ENCODE measurements at regions not wholly inside any gene's neighbourhood (a gene's known extent, or its start where the extent isn't known, plus 50 kb on each side); places are given as distances from the start of the nearest gene placed in this dataset.

DNA sequence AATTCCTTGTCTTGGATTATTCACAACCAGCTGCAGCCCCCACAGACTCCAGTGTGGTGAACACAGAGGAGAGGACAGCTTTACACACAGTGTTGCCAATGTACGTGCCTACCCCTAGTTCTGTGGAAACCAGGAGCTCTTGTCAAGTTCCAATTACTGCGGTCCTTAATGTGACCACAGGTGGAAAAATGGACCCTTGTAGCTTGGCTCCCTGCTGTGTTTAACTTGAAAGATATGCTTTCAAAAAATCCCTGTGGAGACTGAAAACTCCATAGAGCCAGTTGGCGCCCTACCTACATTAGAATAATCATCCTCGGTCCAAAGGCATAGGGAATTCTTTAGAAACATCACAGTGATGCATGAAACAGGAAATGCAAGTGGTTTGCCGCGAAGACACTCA is 118.3 kb upstream of the SLC22A23 start:
- ChIA-PET POLR2A (no interaction called here), CTCF (no interaction called here)
- Histone ChIP-seq H3K4me3 (ENCODE audit: low read depth in 2 of 2, low read length in 1 of 2) (no peak overlapping the region), H3K27ac (ENCODE audit: low read depth in 2 of 2, low read length in 1 of 2) (no peak overlapping the region), H3K27me3 (ENCODE audit: insufficient read depth) (peaks cover 35% of the 10 kb centered on the region), H3K9ac (no peak overlapping the region), H3K4me2 (no peak overlapping the region), H3K79me2 (ENCODE audit: insufficient read depth) (no peaks in the 10 kb centered on the region), H3K9me2 (no peaks in the 10 kb centered on the region), H3K36me3 (replicated peaks in 1 of 2; ENCODE audit: control insufficient read depth in 1 of 2, insufficient read depth in 2 of 2, low read length in 1 of 2) (no peaks in the 10 kb centered on the region), H4K20me1 (ENCODE audit: insufficient read depth) (no peaks in the 10 kb centered on the region), H3K4me1 (ENCODE audit: control insufficient read depth in 1 of 2, insufficient read depth in 2 of 2, low read depth in 1 of 2, low read length in 1 of 2) (peaks cover 0 to 3% of the 10 kb centered on the region in 2 experiments; a peak in 1 of 4 replicates), H3K9me3 (no peaks in the 10 kb centered on the region), H2AFZ (ENCODE audit: low read depth) (no peak overlapping the region), H3F3A (replicated peaks; ENCODE audit: insufficient read depth) (no peaks in the 10 kb centered on the region)
- no peak for TF ChIP-seq TCF12 (IDR thresholded peaks at IDR 0.05)
- no peak for TF ChIP-seq GABPA (IDR thresholded peaks at IDR 0.05; ENCODE audit: low read depth)
- TF ChIP-seq RFX5 (IDR thresholded peaks at IDR 0.05; ENCODE audit: low read length): no peak
- TF ChIP-seq, protein P1, sequence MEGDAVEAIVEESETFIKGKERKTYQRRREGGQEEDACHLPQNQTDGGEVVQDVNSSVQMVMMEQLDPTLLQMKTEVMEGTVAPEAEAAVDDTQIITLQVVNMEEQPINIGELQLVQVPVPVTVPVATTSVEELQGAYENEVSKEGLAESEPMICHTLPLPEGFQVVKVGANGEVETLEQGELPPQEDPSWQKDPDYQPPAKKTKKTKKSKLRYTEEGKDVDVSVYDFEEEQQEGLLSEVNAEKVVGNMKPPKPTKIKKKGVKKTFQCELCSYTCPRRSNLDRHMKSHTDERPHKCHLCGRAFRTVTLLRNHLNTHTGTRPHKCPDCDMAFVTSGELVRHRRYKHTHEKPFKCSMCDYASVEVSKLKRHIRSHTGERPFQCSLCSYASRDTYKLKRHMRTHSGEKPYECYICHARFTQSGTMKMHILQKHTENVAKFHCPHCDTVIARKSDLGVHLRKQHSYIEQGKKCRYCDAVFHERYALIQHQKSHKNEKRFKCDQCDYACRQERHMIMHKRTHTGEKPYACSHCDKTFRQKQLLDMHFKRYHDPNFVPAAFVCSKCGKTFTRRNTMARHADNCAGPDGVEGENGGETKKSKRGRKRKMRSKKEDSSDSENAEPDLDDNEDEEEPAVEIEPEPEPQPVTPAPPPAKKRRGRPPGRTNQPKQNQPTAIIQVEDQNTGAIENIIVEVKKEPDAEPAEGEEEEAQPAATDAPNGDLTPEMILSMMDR (IDR thresholded peaks at IDR 0.05): no peak
- TF ChIP-seq GATA2 (CRISPR knock-in tag; IDR thresholded peaks at IDR 0.05): no peak
- TF ChIP-seq RCOR1 (IDR thresholded peaks at IDR 0.05; ENCODE audit: low read length): no peak
- TF ChIP-seq RAD21 (IDR thresholded peaks at IDR 0.05; ENCODE audit: low read length): no peak
- TF ChIP-seq, protein P2, sequence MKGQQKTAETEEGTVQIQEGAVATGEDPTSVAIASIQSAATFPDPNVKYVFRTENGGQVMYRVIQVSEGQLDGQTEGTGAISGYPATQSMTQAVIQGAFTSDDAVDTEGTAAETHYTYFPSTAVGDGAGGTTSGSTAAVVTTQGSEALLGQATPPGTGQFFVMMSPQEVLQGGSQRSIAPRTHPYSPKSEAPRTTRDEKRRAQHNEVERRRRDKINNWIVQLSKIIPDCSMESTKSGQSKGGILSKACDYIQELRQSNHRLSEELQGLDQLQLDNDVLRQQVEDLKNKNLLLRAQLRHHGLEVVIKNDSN (IDR thresholded peaks at IDR 0.05; ENCODE audit: borderline replicate concordance, low read depth): no peak
- TF ChIP-seq, protein P3, sequence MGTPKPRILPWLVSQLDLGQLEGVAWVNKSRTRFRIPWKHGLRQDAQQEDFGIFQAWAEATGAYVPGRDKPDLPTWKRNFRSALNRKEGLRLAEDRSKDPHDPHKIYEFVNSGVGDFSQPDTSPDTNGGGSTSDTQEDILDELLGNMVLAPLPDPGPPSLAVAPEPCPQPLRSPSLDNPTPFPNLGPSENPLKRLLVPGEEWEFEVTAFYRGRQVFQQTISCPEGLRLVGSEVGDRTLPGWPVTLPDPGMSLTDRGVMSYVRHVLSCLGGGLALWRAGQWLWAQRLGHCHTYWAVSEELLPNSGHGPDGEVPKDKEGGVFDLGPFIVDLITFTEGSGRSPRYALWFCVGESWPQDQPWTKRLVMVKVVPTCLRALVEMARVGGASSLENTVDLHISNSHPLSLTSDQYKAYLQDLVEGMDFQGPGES (IDR thresholded peaks at IDR 0.05; ENCODE audit: low read depth, low read length): no peak
- TF ChIP-seq NRF1 (IDR thresholded peaks at IDR 0.05; ENCODE audit: low read depth, low read length): no peak
- WGBS (ENCODE audit: low lambda C conversion rate): 52% methylated on average over 6 of the region's 6 CpGs
- no peak for DNase-seq

DNA sequence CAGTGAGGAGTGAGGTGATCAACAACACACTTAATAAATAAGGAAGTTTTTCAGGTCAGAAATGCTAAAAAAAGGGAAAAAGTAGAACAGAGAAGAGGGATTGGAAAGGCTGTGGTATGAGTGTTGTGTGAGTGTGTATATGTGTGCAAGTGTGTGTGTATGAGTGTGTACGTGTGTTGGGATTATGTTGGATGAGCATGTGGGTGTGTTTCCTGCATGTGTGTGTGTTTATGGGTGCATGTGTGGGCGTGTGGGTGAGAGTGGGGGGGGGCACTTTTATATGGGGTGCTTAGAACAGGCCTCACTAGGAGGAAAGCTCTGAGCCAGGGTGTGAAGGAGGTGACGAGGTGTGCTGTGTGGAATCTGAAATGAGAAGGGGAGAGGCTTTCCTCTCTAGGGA is 116.8 kb upstream of the SLC22A23 start:
- DNase-seq: no peak
- no peak overlapping the region for H3K4me3 ChIP-seq (ENCODE audit: low read depth in 2 of 2, low read length in 1 of 2)
- H3K9ac ChIP-seq: no peak overlapping the region
- H3K27me3 ChIP-seq (ENCODE audit: insufficient read depth): peaks cover 39% of the 10 kb centered on the region
- H3K36me3 ChIP-seq (replicated peaks in 1 of 2; ENCODE audit: control insufficient read depth in 1 of 2, insufficient read depth in 2 of 2, low read length in 1 of 2): no peaks in the 10 kb centered on the region
- peaks cover 0 to 7% of the 10 kb centered on the region in 2 experiments; a peak in 1 of 4 replicates for H3K4me1 ChIP-seq (ENCODE audit: control insufficient read depth in 1 of 2, insufficient read depth in 2 of 2, low read depth in 1 of 2, low read length in 1 of 2)
- ChIA-PET CTCF (no interaction called here), POLR2A (no interaction called here)
- H4K20me1 ChIP-seq (ENCODE audit: insufficient read depth): no peaks in the 10 kb centered on the region
- H3K9me3 ChIP-seq: no peaks in the 10 kb centered on the region
- no peaks in the 10 kb centered on the region for H3F3A ChIP-seq (replicated peaks; ENCODE audit: insufficient read depth)
- WGBS (ENCODE audit: low lambda C conversion rate): 30% methylated on average over 3 of the region's 3 CpGs
- H3K79me2 ChIP-seq (ENCODE audit: insufficient read depth): no peaks in the 10 kb centered on the region
- H3K27ac ChIP-seq (ENCODE audit: low read depth in 2 of 2, low read length in 1 of 2): no peak overlapping the region
- TF ChIP-seq, protein P4, sequence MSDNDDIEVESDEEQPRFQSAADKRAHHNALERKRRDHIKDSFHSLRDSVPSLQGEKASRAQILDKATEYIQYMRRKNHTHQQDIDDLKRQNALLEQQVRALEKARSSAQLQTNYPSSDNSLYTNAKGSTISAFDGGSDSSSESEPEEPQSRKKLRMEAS (IDR thresholded peaks at IDR 0.05; ENCODE audit: low read depth): no peak
- no peak for TF ChIP-seq SIN3A (IDR thresholded peaks at IDR 0.05; ENCODE audit: borderline replicate concordance, low read depth, low read length)
- TF ChIP-seq, protein P5, sequence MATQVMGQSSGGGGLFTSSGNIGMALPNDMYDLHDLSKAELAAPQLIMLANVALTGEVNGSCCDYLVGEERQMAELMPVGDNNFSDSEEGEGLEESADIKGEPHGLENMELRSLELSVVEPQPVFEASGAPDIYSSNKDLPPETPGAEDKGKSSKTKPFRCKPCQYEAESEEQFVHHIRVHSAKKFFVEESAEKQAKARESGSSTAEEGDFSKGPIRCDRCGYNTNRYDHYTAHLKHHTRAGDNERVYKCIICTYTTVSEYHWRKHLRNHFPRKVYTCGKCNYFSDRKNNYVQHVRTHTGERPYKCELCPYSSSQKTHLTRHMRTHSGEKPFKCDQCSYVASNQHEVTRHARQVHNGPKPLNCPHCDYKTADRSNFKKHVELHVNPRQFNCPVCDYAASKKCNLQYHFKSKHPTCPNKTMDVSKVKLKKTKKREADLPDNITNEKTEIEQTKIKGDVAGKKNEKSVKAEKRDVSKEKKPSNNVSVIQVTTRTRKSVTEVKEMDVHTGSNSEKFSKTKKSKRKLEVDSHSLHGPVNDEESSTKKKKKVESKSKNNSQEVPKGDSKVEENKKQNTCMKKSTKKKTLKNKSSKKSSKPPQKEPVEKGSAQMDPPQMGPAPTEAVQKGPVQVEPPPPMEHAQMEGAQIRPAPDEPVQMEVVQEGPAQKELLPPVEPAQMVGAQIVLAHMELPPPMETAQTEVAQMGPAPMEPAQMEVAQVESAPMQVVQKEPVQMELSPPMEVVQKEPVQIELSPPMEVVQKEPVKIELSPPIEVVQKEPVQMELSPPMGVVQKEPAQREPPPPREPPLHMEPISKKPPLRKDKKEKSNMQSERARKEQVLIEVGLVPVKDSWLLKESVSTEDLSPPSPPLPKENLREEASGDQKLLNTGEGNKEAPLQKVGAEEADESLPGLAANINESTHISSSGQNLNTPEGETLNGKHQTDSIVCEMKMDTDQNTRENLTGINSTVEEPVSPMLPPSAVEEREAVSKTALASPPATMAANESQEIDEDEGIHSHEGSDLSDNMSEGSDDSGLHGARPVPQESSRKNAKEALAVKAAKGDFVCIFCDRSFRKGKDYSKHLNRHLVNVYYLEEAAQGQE (IDR thresholded peaks at IDR 0.05; ENCODE audit: low read depth, low read length): no peak
- no peak for TF ChIP-seq TEAD4 (IDR thresholded peaks at IDR 0.05; ENCODE audit: borderline replicate concordance, insufficient read depth)
- no peak for TF ChIP-seq CHD2 (IDR thresholded peaks at IDR 0.05; ENCODE audit: low read length, partially characterized antibody)
- no peak for TF ChIP-seq RXRA (IDR thresholded peaks at IDR 0.05; ENCODE audit: borderline replicate concordance, low read depth)
- no peak for TF ChIP-seq EP300 (IDR thresholded peaks at IDR 0.05; ENCODE audit: borderline replicate concordance in 1 of 2, low read depth in 1 of 2, low read length in 1 of 2)
- TF ChIP-seq MXI1 (IDR thresholded peaks at IDR 0.05; ENCODE audit: low read depth, low read length): no peak
- H3K4me2 ChIP-seq: no peak overlapping the region
- H2AFZ ChIP-seq (ENCODE audit: low read depth): no peak overlapping the region
- no peaks in the 10 kb centered on the region for H3K9me2 ChIP-seq

Measured in SK-N-SH (cell line).